Activated CD4-positive, alpha-beta T cell treated with anti-CD3 and anti-CD28 coated beads, Interleukin-10, Interleukin-2, amounts not matched to agents 100 ng/mL and 50 ng/mL, durations not matched to agents 16 hours and 8 hours (primary cell): ENCODE measurements at regions not wholly inside any gene's neighbourhood (a gene's known extent, or its start where the extent isn't known, plus 50 kb on each side); places are given as distances from the start of the nearest gene placed in this dataset.

Experiments
- DNase-seq: peaks from one replicate; pipeline ENCODE4 v3.0.0-alpha.2; 2020

DNA sequence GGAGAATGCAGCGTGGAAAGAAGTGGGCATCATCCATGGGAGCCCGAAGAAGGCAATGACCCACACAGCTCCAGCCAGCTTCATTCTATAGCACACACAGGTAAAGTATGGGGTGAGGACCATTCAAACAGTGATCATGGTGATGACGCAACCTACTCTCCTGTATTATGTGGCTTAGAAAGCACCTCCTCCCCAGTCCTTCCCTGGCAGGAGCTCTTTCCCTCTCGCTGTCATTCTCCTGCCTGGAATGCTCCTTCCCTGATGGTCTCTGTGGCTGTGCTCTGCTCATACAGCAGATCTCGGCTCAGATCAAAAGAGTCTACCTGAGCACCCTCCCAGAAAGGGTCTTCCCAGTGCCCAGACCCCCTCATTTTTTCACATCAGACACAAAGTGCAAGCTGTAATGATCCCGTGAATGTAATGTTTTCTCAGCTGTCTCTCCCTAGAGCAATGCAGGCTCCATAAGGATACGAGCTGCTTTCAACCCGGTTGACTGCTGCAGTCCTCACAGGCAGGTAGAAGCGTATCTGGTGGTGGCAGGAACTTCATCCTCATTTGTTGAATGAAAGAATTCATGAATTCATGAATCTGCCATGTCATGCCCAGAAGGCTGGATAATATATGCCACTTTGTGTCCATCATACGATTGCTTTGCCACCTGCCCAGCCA, 248.8 kb downstream of the HS3ST3A1 start:
- no peak for DNase-seq

GRCh38 chr17:13351046-13351445, 250.7 kb downstream of the HS3ST3A1 start:
- DNase-seq, result no peak

DNA sequence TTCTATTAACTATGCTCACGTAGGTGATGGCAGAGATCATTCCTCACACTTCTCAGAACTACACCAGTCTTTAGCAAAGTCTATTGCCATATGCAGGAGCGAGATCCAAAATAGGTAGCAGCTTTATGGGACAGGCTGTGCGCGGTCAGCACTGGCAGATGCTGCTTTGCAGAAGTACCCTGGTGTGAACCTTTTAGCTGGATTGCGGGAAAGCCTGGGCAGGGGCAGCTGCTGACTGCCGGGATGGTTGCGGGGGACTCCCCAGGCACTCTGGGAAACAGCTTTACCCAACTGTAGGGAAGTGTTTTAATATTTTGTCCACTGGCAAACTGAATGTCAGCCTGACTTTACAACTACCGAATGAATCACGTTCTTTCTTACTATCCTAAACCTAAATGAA, 251.3 kb downstream of the HS3ST3A1 start:
- DNase-seq, result no peak

GRCh38 chr17:13346996-13347762, 254.6 kb downstream of the HS3ST3A1 start:
- peak; percentile 81 for DNase-seq

DNA sequence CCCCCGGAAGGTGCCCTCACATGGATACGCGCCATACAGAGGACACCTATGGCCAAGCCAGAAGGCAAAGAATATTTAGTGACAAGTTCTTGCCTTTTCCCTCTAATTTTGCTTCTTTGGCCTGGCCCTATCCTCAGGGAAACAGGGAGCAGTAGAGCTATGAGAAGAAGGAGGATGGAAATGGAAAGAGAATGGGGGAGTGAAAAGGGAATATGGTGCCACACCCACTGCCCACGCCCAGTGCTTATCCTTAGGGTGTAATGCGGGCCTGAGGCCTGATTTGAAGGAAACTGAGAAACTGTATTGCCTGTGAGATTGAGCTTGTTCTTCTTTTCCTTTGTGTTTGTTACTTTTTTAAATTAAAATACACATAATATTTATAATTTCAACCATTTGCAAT, 255.1 kb downstream of the HS3ST3A1 start:
- no peak for DNase-seq

DNA sequence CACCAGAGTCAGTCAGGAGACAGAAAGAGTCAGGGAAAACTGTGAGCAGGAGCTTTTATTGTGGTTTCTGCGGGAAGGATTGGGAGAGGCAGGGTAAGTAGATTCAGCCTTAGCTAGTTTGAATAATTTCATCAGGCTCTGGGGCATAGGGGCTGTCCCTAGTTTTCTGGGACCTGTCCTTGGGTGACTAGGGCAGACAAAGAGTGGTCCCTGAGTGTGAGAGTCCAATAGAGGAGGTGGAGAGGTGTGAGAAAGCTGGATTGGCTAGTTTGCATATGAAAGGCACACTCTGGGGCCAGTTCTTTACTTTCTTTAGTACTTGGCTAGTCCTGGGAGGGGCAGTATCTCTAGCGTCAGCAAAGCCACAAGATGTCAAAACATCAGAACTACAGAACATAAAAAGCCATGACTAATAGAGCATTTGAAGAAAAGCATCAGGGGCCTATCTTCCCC, 255.6 kb downstream of the HS3ST3A1 start:
- peak; percentile 9 for DNase-seq

- DNase-seq, result no peak
These were observed 263.3 kb downstream of the HS3ST3A1 start for GRCh38 chr17:13338421-13338820.

DNA sequence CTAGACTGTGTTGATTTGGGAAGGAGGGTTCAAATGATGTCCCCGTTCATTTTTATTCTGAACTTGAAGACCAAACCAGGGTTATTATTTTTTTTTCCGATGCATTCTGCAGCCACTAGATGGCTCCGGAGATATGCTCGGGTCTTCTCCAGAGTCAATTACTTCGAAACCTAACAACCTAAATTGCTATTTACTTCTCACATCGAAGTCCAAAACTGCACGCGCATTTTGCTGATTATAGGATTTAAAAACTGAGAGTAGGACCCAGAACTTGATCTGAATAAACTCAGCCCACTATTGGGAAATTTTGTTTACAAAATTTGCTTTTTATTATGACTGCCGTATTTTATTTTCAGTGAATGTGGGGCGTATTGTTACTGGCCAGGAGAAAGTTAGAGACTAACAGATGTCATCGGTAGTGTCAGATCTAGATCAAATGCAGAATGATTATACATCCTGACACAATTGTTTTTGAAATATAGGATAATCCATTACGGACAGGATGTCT, 263.8 kb downstream of the HS3ST3A1 start:
- peak; percentile 35 for DNase-seq

- DNase-seq, result no peak
These were observed 264.6 kb downstream of the HS3ST3A1 start for GRCh38 chr17:13337151-13337550.

DNA sequence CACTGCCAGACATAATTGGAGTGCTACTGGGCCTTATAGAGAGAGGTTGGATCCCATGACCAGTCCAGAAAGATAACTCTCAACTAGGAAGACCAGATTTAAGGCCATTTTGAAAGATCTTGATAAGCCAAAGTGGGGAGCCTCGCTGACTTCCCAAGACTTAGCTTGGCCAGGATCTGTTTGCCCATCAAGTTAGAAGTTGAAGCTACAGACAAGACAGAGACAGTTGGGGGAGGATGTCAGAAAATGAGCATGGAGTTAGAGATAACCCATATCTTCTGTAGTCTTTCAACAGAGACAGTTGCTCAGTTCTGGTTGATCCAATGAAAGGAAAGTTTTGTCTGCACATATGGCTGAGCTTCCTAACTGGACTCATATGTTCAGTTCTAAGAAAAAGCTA, 267.4 kb downstream of the HS3ST3A1 start:
- no peak for DNase-seq

DNA sequence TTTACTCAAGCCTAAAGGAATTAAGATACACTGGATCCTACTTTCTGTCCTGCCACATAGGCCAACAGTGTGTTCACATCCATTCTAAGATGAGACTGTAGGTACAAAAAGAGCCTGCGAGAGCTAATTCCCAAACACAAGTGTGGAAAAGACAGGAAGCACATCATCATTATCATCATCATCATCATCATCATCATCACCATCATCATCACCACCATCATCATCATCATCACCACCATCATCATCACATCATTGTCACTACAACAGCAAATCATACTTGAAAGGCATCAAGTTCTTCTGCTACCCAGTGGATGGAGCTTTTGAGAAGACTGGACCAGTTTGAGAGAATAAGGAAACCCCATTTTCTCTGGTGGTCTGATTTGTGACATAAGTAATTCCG, 268.1 kb downstream of the HS3ST3A1 start:
- no peak for DNase-seq

GRCh38 chr17:13332207-13332606, 269.5 kb downstream of the HS3ST3A1 start:
- DNase-seq, result no peak

- no peak for DNase-seq
These were observed 272.3 kb downstream of the HS3ST3A1 start for GRCh38 chr17:13329421-13329820.

DNA sequence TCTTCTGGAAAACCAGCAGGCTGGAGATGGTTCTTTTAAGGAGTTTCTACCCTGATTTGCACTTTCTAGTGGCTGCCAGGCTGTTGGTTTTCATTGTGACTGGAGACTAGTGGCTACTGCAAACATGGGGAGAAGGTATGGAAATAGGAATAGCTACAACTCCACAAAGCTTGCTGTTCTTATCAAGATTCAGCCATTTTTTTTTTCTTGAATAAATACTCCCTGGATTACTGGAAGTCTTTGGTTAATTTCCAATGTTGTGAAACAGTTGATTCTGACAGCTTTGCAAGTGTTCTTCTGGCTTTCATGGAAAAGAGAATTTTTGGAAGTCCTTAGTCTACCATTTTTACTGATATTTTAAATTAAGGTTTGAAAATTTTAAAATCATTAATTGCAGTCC, 277.7 kb downstream of the HS3ST3A1 start:
- no peak for DNase-seq

DNA sequence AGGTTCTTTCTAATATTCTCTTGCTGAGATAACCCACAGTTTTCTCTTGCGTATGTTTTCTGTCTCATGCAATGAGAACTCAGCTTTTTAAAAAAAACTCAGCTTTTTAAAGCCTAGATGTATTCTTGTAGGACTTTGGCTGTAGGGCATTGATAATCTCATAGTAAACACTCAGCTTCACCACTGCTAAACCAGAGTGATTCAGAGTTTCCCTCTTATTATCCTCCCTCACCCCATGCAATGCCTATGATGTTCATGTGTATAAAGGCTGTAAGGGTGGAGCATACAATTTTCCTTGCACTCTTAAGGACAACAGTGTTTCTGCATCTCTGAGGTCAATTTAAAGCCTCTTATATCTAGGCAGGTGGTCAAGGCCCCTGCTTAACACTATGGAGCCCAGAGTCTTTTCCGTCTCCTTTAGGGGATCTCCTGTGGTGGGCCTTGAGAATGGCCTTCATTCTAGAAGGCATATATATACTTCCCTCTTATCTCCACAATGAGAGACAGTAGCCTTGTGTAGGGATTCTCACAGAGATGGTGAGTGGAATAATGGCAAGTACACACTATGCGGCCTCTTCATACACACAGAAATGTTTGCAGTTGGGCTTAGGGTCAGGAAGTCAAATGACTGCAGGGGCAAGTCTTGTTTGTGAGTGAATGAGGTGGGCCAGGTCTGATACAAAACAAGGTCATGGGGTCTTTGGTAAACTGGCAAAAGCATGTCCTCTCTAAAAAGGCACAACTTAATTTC, 279.6 kb downstream of the HS3ST3A1 start:
- DNase-seq, result no peak

GRCh38 chr17:13320046-13320785, 281.5 kb downstream of the HS3ST3A1 start:
- no peak for DNase-seq

GRCh38 chr17:13316657-13317056, 285.1 kb downstream of the HS3ST3A1 start:
- DNase-seq, result no peak

DNA sequence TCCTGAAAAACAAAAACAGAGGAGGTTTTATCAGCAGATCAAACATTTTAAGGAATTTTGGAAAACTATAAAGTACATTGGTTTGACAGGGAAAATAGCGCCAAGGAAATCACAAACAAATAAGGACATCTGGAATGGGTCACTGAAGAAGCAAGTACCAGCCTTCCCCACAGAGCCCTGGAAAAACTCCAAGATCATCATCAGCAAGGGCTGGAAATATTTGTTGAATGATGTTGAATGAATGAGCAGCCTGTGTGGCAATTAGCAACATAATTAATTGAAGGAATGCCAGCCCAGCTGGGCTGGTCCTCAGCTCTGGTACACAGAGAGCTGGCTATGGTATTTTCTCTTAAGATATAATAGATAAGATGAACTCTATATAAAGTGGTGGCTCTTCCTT, 290.4 kb downstream of the HS3ST3A1 start:
- DNase-seq, result no peak

GRCh38 chr17:13310858-13311257, 290.9 kb downstream of the HS3ST3A1 start:
- no peak for DNase-seq

- DNase-seq, result peak; percentile 68
These were observed 288.6 kb upstream of the ELAC2 start for GRCh38 chr17:13306310-13306962.

DNA sequence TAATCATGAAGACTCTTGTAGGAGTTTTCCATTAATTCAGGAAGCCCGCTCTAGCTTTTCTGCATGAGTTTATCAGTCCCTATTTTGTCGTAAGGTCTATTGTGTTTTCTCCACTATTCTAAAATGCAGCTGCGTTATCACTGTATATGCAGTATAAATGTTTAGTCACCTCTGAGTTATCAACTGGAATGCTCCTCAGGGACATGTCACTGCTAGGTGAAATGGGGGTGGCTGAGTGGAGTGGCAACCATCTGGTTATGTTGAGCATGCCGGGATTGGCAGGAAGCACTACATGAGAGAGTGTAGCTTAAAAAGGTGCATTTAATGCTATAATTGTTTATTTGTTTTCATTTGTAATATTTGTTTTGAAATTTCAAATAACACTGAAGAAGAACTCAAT, 285.2 kb upstream of the ELAC2 start:
- no peak for DNase-seq

- DNase-seq, result no peak
These were observed 284.6 kb upstream of the ELAC2 start for GRCh38 chr17:13302419-13302818.
